HuH-7.5 (cell line): ENCODE measurements at regions not wholly inside any gene's neighbourhood (a gene's known extent, or its start where the extent isn't known, plus 50 kb on each side); places are given as distances from the start of the nearest gene placed in this dataset.

Experiments
- DNase-seq: peaks from one replicate; pipeline ENCODE4 v3.0.0; 2011; ENCODE audit warnings: low spot score

DNA sequence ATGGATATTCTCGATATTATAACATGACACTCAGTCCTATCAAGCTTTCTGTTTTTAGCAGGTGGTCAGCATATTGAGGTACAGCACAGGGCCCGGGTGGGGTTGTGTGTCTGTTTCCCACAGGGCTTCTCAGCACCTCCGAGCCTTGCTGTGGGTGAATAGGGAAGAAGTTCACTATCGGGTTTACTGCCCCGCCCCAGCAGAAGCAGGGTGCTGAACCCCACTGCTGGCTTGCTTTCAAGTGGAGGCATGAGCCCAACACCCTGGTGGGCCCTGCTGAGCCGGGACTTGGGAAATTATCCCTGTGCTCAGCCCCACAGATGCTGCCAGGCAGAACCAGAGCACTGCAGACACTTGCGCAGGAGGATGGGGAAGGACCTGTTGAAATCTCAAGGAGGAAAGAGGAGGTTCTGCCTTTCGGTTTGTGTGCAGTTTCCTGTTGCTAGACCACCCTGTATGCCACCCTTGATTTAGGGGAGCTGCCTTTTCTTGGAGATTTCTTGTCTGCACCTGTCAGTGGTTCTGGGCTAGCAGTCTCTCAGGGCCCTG lies 270.3 kb upstream of the SALL3 start:
- no peak for DNase-seq

DNA sequence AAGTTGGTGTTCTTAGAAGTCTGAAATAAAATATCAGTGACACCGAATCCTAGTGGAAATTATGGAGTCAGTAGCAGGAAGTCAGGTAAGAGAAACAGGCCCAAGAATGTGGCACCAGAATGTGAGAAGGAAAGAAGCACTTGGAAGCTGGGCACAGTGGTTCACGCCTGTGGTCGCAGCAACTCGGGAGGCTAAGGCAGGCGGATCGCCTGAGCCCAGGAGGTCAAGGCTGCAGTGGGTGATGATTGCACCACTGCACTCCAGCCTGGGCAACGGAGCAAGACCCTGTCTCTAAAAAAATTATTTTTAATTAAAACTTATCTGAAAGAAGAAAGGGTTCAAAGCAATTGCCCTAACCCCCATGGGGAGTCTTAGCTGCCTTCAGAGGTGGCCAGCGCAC lies 268.3 kb upstream of the SALL3 start:
- DNase-seq, result no peak

DNA sequence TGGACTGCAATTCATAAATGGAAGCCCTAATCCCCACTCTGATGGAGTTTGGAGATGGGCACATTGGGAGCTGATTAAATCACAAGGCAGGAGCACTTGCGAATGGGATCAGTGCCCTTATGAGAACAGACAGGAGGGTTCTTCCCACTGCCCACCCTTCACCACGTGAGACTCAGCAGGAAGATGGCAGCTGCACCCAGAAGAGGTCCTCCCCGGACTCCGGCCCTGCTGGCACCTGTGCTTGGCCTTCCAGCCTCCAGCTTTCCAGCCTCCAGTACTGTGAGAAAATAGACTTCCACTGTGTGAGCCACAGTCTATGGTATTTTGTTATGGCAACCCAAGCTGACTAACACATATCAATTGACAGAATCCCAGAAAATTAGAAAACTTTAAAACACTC lies 267.6 kb upstream of the SALL3 start:
- no peak for DNase-seq

DNA sequence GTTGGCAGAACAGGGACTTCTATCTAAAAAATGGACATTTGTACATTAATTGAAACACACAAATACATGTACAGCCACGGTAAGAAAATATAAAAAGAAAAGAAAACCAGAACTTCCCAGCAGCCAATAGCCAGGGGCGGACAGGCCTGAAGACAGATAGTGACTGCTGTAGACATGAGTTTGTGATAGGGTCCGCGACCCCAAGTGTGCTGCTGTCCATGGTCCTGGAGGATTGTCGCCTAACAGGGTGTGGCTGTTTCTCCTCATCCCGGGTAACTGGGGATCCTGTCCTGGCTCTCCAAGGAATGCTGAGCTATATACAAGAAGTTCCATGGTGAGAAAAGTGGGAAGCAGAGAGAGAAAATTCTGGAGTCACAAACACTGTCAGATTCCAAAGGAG lies 266.5 kb upstream of the SALL3 start:
- DNase-seq, result no peak

DNA sequence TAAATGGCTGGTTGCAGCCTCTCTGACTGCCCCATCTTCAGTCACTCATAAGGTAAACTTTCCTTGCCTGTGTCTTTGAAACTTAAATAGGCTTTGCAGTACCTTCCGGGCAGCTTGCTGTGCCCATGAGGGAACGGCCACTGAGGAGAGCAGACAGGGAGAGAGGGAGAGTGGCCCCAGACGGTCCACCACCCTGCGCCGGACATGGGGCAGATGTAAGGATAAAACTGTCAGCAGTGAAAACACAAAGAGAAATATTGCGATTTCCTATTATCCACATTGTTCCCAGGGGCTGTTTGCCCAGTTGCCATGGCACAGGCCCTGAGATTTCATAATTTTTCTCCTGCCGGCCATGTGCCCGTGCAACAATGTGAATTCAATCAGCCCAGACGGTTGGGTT lies 265.9 kb upstream of the SALL3 start:
- no peak for DNase-seq

DNA sequence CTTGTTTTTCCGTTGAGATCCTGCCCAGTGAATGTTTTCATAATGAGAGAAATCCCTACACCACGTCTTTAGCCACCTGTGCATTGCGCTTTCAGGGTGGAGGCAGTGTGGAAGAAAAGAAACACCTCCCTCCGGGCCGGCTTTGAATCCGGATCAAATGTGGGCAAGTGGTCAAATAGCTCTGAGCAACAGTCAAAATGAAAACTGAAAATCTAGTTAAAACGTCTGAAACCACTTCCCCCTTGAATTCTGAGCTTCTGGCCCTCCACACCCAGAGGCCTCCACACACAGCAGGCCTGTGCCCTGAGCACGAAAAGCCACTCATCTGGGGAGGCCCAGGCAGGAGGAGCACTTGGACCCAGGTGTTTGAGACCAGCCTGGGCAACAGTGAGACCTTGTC lies 263.6 kb upstream of the SALL3 start:
- no peak for DNase-seq

DNA sequence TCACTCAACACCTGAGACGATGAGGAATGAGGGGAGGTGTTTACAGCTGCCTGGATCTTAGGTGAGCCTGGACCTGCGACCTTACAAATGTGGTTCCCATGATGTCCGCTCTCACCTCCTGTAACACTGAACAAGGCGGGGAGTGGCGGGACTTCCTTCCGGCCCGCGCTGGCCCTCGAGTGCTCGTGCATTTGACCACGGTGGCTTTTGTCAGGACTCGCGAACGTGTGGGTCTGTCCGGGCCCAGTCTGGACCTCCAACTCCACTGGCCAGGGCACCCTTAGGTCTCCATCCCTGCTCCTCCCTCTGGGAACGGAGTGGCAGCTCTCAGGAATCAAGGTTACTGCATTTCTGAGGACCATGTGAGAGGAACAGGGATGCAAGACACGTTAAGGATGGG lies 263.0 kb upstream of the SALL3 start:
- no peak for DNase-seq

DNA sequence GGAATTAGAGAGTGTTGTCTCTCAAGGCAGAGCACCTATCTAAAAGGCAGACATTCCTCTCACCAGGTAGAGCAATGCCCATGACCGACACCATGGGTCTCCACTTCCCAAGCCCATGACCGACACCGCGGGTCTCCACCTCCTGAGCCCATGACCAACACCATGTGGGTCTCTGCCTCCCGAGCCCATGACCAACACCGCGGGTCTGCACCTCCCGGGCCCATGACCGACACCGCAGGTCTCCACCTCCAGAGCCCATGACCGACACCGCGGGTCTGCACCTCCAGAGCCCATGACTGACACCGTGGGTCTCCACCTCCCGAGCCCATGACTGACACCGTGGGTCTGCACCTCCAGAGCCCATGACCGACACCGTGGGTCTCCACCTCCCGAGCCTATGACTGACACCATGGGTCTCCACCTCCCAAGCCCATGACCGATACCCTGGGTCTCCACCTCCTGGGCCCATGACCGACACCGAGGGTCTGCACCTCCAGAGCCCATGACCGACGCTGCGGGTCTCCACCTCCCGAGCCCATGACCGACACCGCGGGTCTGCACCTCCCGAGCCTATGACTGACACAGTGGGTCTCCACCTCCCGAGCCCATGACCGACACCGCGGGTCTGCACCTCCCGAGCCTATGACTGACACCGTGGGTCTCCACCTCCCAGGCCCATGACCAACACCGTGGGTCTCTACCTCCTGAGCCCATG lies 262.4 kb upstream of the SALL3 start:
- no peak for DNase-seq

DNA sequence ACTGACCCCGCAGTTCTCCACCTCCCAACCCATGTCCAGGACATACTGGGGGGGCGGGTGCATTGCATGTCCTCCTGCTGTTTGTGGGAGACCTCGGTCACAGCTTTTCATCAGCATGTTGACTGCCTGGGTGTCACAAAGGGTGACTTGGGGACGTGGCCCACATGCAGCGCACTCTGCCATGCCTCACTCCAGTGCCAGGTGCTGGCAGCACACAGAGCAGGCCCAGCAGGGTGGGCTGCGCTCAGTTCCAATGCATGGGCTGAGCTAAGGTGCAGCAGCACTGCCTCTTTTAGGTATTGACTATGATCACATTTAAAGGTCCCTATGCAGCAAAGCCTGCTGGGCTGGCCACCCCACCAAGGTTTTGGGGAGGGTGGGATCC lies 261.9 kb upstream of the SALL3 start:
- DNase-seq, result no peak

DNA sequence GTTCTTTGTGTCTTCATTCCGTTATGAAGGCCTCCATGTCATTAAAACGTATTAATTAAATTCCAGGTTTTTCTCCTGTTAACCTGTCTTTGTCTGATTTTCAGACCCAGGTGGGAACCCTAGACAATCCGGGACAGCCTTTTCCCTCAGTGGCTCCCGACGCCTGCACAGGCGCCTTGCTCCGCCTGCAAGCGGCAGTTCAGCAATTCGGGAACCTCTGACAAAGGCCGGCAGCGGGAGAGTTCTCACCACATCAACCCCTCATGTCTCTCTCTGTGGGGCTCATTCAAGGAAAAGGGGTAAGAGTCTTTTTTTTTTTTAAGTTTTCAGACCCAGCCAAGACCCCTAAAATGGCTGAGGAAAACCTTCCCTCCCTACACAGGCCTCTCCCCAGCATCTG lies 259.8 kb upstream of the SALL3 start:
- DNase-seq, result no peak

DNA sequence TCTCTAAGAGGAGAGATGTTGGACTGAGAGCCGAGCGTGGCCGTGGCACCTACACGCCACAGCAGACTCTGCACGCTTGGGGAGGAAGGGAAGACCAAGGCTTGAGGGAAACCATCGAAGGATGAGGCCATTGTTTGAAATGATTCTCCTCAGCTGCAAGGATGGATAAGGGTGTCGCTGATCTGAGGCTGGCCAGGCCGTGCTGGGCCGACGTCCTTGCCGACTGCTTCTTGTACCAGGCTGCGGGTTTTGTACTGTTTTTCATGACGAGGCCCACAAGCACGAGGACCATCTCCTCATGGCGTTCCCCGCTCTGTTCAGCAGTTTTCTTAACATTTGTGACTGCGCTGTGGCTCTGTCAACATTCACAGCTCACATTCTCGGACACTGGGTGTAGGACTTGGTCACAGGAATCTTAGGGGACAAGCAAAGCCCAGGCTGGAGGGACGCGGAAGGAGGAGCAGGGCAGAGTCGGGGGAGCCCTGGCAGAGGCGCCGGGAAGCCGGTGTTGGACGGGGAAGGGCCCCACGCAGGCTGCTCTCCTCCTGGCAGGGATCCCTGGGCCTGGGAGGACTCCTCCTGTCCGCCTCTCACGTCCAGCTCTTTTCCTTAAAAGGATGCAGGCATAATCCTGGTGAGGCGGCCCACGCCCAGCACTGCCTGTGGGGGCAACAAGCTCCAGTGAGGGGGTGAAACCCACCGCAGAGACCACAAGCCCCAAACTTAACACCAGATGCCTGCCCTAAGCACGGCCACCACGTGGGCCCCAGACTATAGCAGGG lies 259.0 kb upstream of the SALL3 start:
- DNase-seq, result no peak

DNA sequence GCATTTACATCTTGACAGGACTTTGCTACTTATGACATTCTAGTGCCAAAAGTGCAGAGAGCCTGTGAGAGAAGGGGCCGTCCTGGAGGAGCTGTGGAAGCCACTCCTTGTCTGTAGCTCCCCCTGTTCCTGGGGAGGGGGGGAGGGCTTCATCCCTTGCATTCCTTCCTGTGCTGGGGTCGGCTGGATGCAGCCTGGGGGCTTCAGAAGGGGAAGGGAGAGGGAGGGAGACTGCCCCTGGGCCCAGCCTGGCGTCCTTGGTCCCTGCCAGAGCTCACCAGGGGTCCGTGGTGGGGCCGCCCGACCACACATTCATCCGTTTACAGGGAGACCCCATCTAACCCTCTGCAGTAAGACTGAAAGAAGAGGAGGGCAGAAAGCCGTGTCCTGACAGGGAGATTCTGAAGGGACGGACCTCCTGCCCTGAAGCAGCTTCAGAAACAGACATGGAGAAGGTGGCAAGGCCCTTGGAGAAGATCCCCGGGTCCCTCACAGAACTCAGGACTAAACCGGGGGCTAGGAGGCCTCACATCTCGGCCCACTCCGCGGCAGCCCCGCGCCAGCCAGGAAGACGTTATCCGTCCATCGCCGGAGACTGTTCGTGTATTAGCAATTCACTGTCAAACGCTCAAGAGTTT lies 258.3 kb upstream of the SALL3 start:
- DNase-seq, result no peak

DNA sequence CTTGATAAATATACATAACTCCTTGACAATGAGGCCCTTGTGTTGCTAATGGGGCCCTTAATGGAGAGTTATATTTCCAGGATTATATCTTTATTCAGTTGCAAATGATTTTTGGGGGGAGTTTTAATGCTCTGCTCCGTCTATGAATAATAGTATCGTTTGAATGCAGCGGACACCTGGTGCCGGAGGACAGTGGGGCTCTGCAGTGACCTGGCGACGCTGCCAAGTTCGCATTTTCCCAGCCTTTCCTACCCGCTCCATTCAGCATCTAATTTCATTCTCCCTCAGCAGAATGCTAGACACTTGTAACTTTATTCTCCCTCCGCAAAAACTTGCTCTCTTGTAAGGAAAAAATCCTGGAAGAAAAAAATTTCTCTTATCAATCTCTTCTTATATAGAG lies 257.6 kb upstream of the SALL3 start:
- no peak for DNase-seq

DNA sequence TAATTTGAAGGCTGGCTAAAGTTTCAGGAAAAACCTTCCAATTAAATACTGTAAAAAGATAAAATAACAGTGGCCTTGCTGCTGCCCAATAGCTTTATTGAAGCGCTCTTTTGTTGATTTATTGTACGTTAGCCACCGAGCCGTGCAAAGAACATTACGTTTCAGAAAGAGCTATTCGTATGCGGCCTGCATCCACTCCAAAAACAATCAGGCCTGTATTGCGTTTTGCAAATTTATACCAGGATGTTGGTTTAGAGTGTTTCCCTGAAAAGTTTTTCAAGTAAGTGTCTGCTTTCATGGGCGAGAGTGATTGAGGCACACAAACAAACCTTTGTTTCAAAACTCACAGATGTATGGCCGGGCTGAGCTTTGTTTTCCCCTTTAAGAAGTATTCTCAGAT lies 257.2 kb upstream of the SALL3 start:
- DNase-seq, result no peak

DNA sequence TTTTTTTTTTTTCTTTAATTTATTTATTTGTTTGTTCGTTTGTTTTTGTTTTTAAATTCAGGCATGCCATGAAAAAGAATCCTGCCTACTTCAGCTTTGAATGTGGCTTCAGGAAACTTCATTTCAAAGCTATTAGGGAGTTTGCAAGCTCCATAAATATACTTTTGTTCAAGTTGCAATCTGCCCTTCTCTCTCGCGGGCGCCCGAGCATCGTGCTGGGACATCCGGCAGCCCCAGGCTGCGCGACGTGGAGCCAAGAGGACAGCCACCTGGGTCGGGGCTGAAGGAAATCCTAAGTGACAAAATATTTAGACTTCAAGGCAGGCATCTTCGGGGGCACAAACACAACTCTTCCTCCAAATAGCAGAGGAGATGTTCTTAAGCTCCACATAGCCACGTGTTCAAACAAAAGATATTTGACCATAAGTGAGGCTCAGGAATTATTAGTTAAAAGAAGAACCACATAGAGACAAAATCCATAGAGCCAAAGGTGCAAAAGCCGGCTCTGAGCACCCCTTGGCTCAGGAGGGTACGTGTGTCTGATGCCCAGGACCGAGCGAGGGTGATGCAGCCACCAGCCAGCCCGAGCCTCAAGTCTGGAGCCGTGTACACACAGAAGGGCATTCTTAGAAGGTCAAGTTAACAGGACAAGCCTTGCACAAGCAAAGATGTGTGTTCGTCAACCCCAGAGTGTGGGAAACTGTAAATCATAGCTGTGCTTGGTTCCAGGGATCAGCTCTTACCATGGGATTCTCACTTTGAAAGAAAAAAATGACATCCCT lies 256.5 kb upstream of the SALL3 start:
- no peak for DNase-seq

DNA sequence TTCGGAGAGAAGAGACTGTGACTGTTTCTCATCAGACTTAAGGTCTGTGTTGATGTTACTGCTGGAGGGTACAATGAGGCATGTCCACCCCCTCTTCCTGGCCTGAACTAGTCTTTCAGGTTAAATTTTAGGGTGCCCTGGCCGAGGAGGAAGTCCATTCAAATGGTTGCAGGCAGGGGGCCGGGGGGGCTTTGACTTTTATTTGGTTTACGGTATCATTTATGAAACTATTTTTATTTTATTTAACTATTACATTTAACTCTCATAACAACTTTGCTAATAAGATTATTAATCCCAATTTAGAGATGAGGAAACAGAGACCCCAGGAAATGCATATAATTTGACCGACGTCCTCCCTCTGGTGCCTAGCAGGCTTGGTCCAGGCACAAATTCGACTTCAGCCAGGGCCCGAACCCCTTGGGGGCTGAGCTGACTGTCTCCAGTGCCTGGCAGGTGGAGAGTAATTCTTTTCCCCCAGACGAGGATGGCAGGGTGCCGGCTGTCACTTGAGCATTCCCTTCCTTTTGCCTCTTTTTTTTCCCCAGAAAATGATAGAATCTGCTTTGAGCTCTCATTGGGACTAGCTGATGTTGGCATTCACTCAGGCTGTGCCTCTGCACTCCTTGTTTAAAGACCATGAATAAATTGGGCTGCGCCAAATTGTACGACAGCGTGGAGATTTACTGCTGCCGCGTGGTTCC lies 255.3 kb upstream of the SALL3 start:
- DNase-seq, result no peak

DNA sequence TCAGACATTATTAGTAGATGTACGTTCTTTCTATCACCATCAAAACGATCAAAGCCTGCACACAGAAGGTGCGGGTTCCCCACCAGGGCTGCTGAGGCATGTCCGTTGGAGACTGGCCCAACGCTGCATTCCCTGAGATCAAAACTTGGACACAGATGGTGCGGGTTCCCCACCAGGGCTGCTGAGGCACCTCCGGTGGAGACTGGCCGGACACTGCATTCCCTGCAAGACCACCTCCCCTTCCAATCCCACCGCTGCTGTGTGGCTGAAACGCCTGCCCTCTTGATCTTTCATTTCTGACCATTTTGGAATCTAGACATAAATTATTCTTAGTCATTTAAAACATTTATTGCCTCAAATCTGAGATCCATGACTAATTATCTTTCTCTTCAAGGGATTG lies 254.2 kb upstream of the SALL3 start:
- no peak for DNase-seq

DNA sequence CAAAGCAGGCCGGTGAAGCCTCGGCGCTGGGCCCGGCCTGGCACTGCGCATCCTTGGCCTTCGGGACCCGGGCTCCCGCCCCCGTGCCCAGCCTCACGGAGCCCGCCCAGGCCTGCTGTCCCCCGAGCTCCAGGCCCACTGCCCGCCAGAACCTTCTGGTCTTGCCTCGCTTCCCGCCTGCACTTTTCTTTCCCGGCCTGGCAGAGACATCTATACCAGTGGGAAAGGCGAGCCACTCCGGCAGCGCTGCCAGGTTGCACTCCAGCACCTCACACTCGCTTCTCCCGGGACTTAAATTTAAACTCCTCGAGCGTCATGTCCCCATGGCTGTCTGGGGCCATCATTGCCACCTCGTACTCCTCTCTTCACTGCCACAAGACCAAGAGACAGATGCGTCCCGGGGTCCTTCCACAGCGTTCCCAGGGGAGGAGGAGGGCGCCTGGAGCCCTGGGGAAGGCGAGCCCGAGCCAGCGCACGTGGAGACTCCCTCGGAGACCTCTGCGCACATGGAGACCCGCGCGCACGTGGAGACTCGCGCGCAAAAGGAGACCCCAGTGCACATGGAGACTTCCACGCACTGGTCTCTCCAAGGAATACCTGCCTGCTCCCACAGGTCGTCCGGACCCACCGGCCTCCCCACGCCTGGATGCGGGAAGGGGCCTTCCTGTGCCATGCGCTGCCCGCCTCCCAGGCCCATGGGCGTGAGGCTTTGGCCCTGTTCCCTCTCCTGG lies 253.1 kb upstream of the SALL3 start:
- DNase-seq, result no peak

DNA sequence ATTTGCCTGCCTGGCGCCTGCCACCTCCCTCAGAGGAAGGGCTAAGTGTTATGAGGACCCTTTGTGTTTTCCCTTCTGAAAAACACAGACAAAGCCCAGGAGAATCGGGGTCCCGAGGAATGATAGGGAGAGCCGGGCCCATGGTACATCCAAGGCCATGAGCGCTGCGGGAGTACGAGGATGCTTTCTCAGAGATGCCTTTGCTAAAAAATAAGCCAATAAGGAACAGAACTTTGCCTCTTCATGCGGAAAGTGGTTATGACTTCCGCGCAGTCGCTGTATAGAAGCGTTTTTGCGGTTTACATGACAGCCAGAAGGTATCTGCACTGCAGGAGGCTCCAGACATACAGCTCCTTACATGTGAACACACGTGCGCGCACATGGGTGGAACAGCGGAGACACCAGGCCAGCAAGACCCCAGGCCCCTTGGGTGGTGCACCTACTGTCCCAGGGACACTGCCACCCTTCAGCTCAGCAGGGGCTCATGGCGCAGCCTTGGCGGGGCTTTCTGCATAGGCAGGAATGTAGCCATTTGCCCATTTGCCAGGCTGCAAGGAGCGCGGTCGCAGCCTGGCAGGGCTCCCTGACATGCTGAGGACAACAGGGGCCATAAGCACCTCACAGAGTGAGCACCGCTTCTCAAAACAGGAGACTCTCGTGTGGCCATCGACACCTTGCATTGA lies 252.4 kb upstream of the SALL3 start:
- DNase-seq, result no peak
